ENCODE measurements at regions not wholly inside any gene's neighbourhood (a gene's known extent, or its start where the extent isn't known, plus 50 kb on each side); places are given as distances from the start of the nearest gene placed in this dataset.

DNA sequence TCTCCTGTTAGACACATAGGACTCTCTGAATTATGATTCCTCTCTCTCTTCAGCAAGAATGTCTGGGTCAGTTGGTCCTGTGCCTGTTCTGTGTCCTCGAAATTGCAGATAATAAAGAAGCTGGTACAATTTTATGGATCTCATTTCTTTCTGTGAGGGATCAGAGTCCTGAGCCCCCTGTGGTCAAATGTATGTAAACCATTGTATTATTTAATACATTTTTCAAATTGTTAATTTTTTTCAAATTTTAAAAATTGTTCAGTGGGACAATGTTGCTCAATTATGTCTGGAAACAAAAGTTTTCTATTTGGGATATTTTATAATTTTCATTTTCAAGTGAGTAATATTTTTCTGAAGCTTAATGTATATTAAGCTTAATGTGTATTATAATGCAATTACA lies 513.5 kb downstream of the CCER1 start:
- Histone ChIP-seq H3K27ac (no peak overlapping the region), H3K27me3 (ENCODE audit: insufficient read depth in 3 of 3, low read length in 2 of 3) (no peaks in the 10 kb centered on the region), H3K4me1 (no peaks in the 10 kb centered on the region), H3K36me3 (ENCODE audit: insufficient read depth in 1 of 2, low read depth in 1 of 2) (no peaks in the 10 kb centered on the region), H3K9me3 (peaks cover 13% of the 10 kb centered on the region), H3K4me3 (no peak overlapping the region)
- WGBS, 3 donors = 72 to 75% (median 73%) methylated on average over 1 of the region's 1 CpG
- TF ChIP-seq, protein P1, sequence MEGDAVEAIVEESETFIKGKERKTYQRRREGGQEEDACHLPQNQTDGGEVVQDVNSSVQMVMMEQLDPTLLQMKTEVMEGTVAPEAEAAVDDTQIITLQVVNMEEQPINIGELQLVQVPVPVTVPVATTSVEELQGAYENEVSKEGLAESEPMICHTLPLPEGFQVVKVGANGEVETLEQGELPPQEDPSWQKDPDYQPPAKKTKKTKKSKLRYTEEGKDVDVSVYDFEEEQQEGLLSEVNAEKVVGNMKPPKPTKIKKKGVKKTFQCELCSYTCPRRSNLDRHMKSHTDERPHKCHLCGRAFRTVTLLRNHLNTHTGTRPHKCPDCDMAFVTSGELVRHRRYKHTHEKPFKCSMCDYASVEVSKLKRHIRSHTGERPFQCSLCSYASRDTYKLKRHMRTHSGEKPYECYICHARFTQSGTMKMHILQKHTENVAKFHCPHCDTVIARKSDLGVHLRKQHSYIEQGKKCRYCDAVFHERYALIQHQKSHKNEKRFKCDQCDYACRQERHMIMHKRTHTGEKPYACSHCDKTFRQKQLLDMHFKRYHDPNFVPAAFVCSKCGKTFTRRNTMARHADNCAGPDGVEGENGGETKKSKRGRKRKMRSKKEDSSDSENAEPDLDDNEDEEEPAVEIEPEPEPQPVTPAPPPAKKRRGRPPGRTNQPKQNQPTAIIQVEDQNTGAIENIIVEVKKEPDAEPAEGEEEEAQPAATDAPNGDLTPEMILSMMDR (IDR thresholded peaks at IDR 0.05) = no peak
- no peak for DNase-seq
- intact Hi-C loops (cut with DNase I) = no loop called here
- no peak for ATAC-seq

DNA sequence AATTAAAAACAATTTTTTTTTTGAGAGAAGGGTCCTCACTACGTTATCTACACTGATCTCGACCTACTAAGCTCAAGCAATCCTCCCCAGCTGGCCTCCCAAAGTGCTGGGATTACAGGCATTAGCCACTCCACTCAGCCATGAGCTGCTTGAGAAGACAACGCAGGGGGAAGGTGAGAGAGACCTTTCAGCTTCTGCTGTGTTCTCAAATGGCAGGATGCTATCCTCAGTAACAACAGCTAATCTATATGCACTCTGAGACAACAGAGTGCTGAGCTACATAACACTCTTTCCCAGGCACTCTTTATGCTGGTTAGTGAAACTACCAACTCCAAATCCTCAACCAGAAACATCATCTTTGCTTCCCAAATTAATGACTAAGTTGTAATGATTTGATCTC lies 526.1 kb downstream of the CCER1 start:
- intact Hi-C loops (cut with DNase I) = no loop called here
- H3K4me3 ChIP-seq = no peak overlapping the region
- H3K27me3 ChIP-seq (ENCODE audit: insufficient read depth in 3 of 3, low read length in 2 of 3) = no peaks in the 10 kb centered on the region
- no peaks in the 10 kb centered on the region for H3K4me1 ChIP-seq
- H3K9me3 ChIP-seq = no peaks in the 10 kb centered on the region
- H3K36me3 ChIP-seq (ENCODE audit: insufficient read depth in 1 of 2, low read depth in 1 of 2) = no peaks in the 10 kb centered on the region
- TF ChIP-seq, protein P1 (IDR thresholded peaks at IDR 0.05) = no peak
- no peak for DNase-seq
- ATAC-seq = no peak
- H3K27ac ChIP-seq = no peak overlapping the region
- WGBS, 3 donors = 72 to 76% (median 74%) methylated on average over 3 of the region's 3 CpGs

DNA sequence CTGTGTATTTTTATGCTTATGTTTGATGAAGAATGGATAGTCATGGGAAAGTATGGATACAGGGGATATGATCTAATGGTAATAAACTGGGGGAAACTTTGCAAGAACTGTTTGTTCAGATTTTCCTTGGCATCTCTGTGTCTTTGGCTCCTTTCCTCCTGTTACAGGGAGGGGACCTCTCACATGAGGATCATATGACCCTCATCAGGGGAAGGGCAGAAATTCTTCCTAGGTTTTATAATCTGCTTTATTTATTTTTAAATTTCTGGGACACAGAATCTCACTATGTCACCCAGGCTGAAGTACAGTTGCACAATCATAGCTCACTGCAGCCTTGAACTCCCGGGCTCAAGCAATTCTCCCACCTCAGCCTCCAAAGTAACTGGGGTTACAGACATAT lies 526.5 kb downstream of the CCER1 start:
- Histone ChIP-seq H3K27ac (no peak overlapping the region), H3K27me3 (ENCODE audit: insufficient read depth in 3 of 3, low read length in 2 of 3) (no peaks in the 10 kb centered on the region), H3K9me3 (no peaks in the 10 kb centered on the region), H3K4me1 (no peaks in the 10 kb centered on the region), H3K36me3 (ENCODE audit: insufficient read depth in 1 of 2, low read depth in 1 of 2) (no peaks in the 10 kb centered on the region), H3K4me3 (no peak overlapping the region)
- DNase-seq = no peak
- TF ChIP-seq, protein P1 (IDR thresholded peaks at IDR 0.05) = no peak
- ATAC-seq = no peak
- intact Hi-C loops (cut with DNase I) = no loop called here
- 36 to 60% (median 39%) methylated on average over 1 of the region's 1 CpG for WGBS, 3 donors

DNA sequence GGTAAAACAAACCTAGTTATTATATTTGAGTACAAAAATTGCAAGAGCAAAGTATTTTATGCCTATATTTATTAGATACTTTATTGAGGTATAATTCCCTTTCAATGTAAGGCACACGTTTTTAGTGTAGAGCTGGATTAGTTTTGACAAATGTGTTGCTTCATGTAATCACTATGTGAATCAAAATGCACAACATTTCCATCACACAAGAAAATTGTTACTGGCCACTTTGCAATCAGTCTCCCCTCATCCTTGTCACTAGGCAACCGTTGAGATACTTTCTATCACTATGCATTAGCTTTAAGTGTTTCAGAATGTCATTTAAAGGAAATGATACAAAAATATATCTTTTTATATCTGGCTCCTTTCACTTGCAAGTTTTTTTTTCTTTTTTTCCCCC lies 531.0 kb downstream of the CCER1 start:
- no peak overlapping the region for H3K27ac ChIP-seq
- DNase-seq (no peak), ATAC-seq (no peak)
- H3K27me3 ChIP-seq (ENCODE audit: insufficient read depth in 3 of 3, low read length in 2 of 3) = no peaks in the 10 kb centered on the region
- intact Hi-C loops (cut with DNase I) = no loop called here
- 61 to 69% (median 62%) methylated on average over 2 of the region's 2 CpGs for WGBS, 3 donors
- H3K4me1 ChIP-seq = no peaks in the 10 kb centered on the region
- H3K9me3 ChIP-seq = no peaks in the 10 kb centered on the region
- no peaks in the 10 kb centered on the region for H3K36me3 ChIP-seq (ENCODE audit: insufficient read depth in 1 of 2, low read depth in 1 of 2)
- H3K4me3 ChIP-seq = no peak overlapping the region
- TF ChIP-seq, protein P1 (IDR thresholded peaks at IDR 0.05) = no peak

DNA sequence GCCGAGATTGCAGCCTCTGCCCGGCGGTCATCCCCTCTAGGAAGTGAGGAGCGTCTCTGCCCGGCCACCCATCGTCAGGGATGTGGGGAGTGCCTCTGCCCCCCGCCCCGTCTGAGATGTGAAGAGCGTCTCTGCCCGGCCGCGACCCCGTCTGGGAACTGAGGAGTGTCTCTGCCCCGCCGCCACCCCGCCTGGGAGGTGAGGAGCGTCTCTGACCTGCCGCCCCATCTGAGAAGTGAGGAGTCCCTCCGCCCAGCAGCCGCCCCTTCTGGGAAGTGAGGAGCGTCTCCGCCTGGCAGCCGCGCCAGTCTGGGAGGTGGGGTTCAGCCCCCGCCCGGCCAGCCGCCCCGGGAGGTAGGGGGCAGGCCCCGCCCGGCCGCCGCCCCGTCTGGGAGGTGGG lies 544.0 kb downstream of the CCER1 start:
- peaks cover 1% of the 10 kb centered on the region for H3K9me3 ChIP-seq
- 97 to 99% (median 98%) methylated on average over 33 of the region's 33 CpGs for WGBS, 3 donors
- H3K4me3 ChIP-seq = no peak overlapping the region
- no peak for ATAC-seq
- peak in 1 of 2 donors; percentile 49 for DNase-seq
- H3K36me3 ChIP-seq (ENCODE audit: insufficient read depth in 1 of 2, low read depth in 1 of 2) = no peaks in the 10 kb centered on the region
- intact Hi-C loops (cut with DNase I) = no loop called here
- H3K4me1 ChIP-seq = no peaks in the 10 kb centered on the region
- TF ChIP-seq, protein P1 (IDR thresholded peaks at IDR 0.05) = no peak
- H3K27me3 ChIP-seq (ENCODE audit: insufficient read depth in 3 of 3, low read length in 2 of 3) = no peaks in the 10 kb centered on the region
- H3K27ac ChIP-seq = no peak overlapping the region

Measured in psoas muscle (tissue), 7 donors.